GM19240 (cell line): ENCODE measurements at regions not wholly inside any gene's neighbourhood (a gene's known extent, or its start where the extent isn't known, plus 50 kb on each side); places are given as distances from the start of the nearest gene placed in this dataset.
"Not testable (repeated sequence)": the region's sequence is repeated elsewhere in the genome, so short reads cannot be mapped to it uniquely, and the experiment has no call there.

Experiments
- DNase-seq: peaks from one replicate; pipeline ENCODE4 v3.0.0; 2011; ENCODE audit warnings: low spot score; ENCODE audit not compliant: insufficient read length

DNA sequence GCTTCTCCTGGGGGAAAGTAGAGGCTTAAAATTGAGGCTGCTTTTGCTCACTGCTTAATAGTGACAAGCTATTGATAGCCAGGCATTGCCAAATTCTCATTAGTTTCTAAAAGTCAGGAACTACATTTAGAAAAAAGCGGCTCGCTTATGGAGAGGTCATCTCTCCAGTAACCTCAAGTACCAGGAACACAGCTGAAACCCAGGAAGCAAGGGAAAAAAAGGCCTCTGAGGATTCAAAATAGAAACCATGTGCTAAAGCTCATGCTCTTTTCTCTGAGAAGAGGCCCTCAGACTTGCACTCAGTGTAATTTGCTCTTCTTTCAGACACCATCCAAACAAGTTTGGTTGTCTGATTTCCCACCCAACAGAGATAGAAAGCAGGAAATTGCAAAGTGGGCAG is 261.4 kb upstream of the USP25 start:
- DNase-seq = no peak

GRCh38 chr21:15472108-15473040 is 257.4 kb upstream of the USP25 start:
- DNase-seq = no peak

DNA sequence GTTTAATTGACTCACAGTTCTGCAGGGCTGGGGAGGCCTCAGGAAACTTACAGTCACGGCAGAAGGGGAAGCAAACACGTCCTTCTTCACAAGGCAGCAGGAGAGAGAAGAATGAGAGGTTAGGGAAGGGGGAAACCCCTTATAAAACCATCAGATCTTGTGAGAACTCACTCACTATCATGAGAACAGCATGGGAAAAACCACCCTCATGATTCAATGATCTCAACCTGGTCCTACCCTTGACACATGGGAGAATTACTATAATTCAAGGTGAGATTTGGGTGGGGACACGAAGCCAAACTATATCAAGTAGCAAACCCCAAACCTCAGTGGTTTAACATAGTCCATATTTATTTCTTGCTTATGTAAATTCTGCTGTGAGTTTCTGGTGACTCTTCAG is 252.0 kb upstream of the USP25 start:
- not testable (repeated sequence) for DNase-seq

- DNase-seq = no peak
These were observed 249.6 kb upstream of the USP25 start for GRCh38 chr21:15480160-15480559.

DNA sequence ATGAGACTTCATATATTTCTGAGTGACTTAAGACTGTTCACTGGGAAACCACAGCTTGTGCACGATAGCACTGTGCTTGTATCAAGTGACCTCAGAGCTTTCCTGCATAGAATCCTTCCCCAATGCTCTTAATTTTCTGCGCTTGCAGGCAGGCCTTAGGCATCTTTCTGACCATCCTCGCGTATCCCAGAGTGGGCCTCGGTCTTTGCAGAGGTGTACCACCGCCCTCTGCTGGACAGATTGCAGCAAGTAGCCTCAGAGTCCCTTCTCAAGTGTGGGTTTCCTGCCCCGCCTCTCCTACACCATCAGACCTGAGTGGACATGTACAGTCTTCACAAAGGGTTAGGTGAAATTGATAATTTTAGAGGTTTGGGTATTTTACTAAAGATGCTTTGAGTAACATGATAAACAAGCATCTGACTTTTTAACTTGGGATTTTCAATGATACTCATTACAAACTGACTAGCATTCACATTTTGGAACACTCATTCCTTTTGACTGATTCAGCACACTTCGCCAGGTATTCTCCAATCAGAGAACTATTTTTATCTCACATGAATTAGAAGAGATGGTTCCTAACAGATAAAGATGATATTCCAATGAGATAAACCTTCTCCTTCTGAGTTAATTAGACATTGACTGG is 246.5 kb upstream of the USP25 start:
- DNase-seq = peak; percentile 44

GRCh38 chr21:15486460-15487195 is 243.2 kb upstream of the USP25 start:
- DNase-seq = no peak

GRCh38 chr21:15487196-15487550 is 242.6 kb upstream of the USP25 start:
- DNase-seq = no peak

- DNase-seq = no peak
These were observed 238.7 kb upstream of the USP25 start for GRCh38 chr21:15491100-15491499.

DNA sequence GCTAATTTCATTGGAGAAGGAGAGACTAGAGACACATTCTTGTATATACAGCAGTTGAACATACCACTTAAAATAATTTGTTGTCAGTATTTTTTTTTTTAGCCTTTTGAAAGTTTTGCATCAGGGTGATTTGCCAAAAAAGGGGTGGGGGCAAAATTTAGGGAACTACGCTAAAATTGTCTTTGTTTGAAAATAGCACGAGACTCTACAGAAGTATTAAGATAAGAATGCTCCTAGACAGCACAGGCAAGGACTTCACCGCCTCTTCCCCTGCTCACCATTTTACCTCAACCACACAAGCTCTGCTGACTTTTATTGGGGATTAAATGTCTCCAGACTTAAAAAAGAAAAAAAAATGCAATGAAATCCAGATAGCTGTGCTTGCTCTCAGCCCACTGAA is 236.1 kb upstream of the USP25 start:
- DNase-seq = no peak

DNA sequence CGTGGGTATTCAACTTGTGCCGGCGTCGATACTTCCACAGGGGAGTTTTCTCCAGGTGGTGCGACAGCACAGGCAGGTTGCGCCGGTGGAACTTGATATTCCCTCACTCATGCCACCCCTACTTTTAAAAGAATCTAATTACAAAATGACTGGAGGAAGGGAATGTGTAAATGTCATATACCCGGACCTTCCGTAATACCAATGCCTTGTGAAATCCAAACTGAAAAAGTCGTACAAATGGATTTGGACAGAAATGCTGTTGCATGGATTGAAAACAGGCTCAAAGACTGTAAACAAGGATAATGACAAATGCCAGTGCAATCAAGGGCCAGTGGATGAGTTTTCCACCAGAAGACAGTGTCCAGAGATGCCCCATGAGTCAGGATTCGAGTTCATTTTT is 235.3 kb upstream of the USP25 start:
- no peak for DNase-seq

GRCh38 chr21:15495965-15496364 is 233.8 kb upstream of the USP25 start:
- no peak for DNase-seq

DNA sequence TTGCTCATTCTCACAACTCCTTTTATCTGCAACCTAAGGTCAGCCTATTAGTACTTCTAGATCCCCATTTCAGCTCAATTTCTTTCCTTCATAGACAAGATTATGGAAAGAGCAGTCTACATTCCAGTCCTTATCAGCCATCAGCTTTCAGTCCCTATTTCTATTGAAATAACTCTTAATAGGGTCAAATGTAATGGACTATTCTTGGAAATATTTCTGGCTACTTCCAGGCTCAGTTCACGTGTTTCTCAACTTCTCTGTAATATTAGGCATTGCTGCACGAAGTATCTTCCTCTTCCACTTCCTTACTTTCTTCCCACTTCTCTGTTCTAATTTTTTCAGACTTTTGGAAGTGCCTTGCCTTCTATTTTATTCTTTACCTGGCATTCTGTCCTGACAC is 232.9 kb upstream of the USP25 start:
- no peak for DNase-seq

GRCh38 chr21:15498455-15498854 is 231.3 kb upstream of the USP25 start:
- DNase-seq = no peak

DNA sequence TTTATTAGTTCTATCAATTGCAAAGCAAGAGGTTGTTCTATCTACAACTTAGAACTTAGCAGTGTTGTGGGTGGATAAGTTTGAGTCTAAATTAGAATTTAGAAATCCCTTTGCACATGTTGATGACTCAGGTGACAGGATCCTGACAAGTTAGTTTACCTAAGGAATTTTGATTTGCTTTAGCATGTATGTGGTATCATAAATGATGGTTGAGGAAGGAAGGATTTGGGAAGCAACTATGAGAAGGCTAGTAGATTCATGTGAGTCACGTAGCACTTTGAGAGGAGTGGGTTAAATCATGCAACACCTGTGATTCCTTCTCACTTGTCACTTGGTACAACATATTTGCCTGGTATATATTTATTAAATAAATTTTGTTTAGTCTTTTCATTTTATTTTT is 223.7 kb upstream of the USP25 start:
- DNase-seq = no peak

DNA sequence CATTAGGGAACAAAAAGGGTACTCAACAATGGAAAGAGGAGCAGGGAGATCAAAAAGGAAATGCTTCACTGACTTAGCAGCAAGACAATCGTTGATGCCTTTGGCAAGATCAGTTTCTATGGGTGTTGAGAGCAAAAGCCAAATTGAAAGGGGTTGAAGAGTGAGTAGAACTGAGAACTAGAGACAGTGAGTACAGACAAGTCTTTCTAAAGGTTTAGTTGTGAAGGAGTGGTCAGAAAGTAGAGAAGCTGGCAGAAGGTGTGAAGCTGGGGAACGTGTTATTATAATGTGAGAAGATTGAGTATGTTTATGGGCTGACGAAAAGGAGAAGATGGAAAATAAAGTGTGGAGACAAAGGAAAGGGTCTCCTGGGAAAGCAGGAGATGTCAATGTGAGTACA is 221.2 kb upstream of the USP25 start:
- no peak for DNase-seq

DNA sequence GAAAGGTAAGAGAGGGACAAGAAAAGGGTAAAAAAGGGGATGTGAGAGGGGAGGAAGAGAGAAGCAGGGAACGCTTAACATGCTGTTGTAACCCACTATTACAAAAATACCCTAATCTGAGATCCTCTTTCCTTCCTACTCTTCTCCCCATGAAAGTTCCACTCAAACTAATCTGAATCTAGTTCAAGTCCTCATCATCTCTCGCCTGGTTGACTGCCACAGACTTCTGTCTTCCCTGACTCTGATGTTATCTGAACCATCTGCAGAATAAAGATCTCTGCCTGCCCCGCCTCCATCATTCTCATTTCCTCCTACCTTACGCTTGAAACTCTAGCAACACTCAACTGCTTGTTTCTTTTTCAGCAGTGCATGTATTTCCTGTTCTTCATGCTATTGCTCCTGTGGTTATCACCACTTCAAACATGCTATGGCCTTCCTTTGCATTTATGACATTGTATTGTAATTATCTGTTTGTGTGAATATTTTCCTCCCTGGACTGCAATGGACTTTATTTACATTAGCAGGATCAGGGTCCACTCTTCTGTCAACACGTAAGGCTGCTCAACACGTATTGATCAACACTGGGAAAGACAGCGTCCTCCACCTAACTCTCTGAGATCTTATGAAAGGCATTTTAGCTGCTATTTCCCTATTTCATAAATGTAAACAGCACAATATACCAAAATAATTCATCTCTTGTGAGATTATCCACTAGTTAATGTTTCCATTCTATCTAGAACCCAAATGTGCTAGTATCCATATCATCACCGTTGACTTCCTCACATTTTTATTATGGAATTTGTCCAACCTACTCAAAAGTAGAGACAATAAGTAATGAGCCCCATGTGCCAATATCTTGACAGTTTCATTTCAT is 215.5 kb upstream of the USP25 start:
- DNase-seq = peak; percentile 28

GRCh38 chr21:15515908-15516307 is 213.9 kb upstream of the USP25 start:
- no peak for DNase-seq

DNA sequence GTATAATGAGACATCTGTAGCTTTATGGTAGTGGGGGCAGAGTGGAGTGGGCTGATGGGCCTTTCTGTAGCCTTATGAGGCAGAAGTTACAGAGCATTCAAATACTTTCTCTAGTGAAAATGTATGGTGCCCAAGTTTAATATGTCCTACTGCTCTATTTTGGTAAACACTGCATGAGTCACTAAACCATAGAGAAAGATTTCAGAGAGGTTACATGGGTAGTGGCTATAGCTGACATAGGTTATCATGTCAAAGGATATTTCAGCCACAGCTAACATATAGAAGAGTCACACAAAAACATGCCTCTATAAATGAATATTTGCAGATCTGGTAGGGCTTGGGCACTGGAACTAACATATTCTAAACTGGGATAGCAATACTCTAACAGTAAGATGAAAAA is 212.4 kb upstream of the USP25 start:
- no peak for DNase-seq

GRCh38 chr21:15520811-15521643 is 208.8 kb upstream of the USP25 start:
- DNase-seq = no peak

DNA sequence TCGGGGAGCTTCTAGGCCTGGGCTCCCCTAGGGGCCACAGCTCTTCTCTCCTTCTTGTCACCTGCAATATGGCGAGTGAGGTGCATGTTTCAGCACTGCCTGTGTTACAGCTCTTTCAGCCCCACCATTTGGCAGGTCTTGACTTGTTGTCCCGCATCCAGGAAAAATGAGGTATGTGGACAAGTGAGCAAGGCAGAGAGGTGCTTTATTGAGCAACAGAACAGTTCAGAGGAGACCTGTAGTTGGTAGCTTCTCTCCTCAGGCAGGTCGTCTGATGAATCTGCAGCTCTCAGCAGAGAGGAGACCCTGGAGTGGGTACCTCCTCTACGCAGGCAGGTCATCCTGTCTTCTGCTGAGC is 208.2 kb upstream of the USP25 start:
- DNase-seq = no peak

GRCh38 chr21:15522148-15522547 is 207.6 kb upstream of the USP25 start:
- DNase-seq = no peak
